Smooth muscle cell of the brain vasculature (primary cell): ENCODE measurements at regions not wholly inside any gene's neighbourhood (a gene's known extent, or its start where the extent isn't known, plus 50 kb on each side); places are given as distances from the start of the nearest gene placed in this dataset.

Source experiments
- DNase-seq: peaks from one replicate; pipeline ENCODE4 v3.0.0-alpha.2; 2012; ENCODE audit warnings: low read depth, low spot score

DNA sequence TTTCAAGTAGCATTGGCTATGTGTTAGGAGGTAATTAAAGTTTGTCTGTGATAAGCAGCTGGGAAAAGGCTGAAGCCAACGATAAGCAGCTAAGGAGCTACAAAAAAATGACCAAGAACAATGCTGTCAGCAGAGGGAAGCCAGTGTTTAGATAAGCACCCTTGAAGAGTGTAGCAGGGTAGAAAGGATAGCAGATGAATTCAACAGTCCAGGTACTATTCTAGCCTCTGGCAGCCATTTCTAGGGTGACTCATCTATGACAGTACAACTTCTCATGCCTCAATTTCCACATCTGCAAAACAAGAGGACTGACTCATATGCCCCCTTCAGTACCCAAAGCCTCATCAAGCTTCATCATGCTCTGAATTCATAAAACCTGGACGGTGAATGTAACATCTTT lies 617.6 kb upstream of the UBE2E2 start:
- no peak for DNase-seq

DNA sequence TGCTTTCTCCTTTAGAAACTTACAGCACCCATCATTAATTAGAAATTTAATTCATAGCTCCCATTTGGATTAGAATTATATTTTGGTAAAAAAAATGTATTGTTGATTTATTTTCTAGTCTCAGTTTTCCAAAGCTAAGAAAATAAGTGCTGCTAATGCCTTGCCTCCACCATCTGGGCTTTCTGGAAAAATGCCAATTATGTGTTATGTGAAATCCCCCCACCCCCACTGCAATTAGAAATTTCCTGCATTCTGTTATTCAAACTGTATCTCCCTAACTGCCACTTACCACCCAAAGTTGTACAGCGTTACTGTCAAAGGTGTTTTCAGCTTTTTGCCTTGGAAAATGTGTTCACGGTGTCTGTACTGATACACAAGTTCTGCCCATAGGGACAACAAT lies 617.2 kb upstream of the UBE2E2 start:
- no peak for DNase-seq

DNA sequence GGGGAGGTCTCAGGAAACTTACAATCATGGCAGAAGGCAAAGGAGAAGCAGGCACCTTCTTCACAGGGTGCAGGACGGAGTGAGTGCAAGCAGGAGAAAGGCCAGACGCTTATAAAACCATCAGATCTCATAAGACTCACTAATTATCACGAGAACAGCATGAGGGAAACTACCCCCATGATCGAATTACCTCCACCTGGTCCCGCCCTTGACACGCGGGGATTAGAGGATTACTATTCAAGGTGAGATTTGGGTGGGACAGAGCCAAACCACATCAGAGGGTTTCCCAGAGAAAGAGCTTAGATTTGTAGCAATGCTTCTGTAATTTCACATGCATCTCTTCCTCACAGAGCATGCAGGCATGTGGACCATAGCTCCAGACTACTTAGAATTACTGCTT lies 615.7 kb upstream of the UBE2E2 start:
- DNase-seq: no peak

DNA sequence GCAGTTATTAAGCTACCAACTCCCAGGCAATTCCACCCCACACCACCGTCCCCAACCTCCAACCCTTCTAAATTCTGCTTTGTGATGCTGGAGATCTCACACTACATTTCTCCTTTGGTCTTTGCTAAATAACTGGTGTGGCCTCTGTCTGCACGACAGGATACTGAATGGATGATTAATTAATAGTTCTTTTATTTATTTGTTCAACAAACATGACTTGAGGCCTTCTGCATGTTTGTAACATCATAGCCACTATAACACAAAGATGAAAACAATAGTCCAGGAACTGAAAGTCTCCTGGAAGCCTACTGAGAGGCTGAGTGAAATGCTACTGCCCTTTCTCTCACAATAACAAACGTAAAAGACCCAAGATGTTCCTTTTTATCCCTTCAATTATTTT lies 609.5 kb upstream of the UBE2E2 start:
- DNase-seq: no peak

DNA sequence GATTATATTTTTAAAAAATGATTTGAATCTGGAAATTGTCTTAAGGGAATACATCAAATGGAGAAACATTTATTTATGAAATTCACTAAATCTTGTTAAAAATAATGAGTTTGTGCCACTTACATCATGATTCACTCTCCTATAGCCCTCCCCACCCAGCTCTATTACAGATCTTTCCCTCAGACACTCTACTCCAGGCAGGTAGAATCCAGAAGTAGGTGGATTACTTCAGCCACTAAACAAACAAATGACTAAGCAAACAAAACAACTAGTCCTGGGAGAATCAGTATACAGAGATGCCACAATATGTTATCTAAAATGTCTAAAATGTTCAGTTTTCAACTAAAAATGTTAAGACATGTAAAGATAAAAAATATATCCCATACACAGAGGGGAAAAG lies 608.1 kb upstream of the UBE2E2 start:
- no peak for DNase-seq

DNA sequence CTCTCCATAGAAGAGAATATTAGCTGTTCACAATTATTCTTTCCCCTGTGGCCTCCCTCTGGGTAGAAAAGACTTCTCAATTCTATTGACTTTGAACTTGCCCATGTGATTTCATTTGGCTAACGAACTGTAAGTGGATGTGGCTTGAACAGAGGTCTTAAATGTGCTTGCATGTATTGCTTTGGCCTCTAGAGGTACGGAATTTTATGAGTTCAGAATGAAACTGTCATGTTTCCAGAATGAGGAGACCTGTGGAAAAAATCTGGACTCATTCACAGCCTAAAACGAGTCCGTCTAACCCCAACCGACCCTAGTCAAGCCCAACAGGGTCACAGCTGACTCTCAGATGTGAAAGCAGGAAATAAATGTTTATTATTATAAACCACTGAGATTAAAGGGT lies 596.7 kb upstream of the UBE2E2 start:
- DNase-seq: no peak

DNA sequence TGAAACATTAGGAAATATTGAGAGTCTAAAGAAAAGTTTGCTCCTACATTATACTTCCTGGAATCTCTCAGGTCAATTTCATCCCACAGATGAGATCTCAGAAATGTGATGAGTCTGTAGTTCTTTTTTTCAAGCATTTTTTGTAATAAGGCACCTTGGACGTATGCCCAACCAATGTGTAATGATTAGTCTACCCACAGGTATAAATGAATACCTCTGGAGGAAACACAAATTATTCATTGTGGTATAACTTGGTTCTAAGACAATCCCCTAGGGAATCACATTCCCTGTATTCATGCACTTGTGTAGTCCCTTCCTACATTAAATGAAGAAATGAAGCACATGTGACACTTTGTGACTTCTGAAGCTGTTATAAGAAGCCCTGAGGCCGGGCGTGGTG lies 596.2 kb upstream of the UBE2E2 start:
- no peak for DNase-seq

DNA sequence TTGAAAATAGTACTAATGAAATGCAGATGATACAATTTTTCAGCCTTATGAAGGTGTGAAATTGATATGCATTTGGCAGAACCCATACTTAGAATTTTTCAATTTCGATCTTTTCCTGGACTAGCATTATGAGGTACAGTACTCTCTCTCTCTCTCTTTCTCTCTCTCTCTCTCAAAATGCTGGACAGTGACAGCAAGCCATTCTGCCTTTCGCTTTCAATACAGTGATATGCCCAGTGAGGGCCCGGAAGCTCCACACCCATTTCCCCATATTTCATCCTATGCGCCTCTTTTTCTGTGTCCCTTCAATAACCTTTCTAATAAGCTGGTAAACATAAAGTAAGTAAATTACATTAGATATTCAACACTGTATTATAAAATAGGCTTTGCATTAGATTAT lies 595.0 kb upstream of the UBE2E2 start:
- DNase-seq: no peak

DNA sequence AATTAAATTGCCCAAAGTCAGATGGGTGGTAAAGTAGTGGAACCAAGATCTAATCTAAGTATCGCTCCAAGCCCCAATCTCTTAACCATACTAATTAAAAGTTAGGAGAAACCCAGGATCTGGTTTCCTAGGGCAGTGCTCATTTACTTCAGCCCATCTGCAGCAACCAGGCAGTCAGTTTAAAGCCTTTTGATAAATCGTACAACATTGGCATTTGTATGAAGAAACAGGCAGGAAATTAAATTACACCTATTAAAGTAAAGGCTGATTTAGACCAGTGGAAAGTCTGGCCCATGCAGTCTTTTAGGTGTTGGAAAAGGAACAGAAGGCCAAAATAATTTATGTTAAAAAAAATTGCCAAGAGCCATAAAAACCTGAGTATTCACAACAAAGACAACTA lies 594.4 kb upstream of the UBE2E2 start:
- DNase-seq: no peak

DNA sequence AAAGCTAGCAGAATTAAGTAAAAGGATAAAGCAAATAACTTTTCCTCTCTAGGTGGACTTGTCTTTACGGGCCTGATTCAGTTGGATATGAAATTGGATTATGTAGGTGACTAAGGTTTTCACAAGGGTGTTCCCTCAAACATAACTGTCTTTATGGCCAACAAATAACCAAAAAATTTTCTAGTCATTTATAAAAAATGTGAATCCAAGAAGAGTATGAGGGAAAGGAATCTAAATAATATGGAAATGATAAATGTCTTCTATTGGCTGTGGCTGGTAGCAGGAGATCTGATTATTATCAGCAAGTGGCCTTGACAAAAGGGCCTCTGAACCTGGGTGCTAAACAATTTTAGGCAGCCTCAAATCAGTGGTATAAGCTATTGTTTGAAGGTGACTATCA lies 594.0 kb upstream of the UBE2E2 start:
- no peak for DNase-seq

DNA sequence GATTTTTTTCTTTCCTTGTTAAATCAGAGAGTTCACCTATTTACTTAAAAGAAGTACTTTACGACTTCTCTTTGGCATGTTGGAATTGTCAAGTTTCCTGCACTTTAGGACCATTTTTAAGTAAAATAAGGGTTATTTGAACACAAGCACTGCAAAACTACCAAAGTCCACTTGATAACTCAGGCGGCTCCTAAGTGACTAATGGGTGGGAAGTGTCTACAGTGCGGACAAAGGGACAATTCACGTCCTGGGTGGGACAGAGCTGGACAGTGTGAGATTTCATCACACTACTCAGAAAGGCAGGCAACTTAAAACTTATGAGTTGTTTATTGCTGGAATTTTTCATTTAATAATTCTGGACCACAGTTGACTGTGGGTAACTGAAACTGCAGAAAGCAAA lies 590.2 kb upstream of the UBE2E2 start:
- no peak for DNase-seq

DNA sequence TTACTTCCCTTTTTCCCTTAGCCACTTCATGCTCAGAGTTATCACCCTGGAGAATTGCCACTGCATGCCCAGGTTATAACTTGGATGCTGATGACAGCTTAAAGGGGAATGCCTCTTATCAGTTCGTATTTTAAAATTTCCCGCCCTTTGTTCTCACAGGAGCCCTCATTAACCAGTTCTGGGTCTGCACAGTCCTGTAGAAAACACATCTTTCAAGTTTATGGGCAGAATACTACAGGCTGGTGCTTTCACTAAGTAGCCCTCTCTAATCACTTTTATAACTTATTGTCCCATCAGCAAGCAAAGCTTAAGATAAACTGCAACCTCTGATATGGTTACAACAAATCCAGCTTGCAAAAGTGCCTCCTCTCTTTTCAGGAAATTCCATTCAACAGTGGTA lies 587.3 kb upstream of the UBE2E2 start:
- DNase-seq: no peak

DNA sequence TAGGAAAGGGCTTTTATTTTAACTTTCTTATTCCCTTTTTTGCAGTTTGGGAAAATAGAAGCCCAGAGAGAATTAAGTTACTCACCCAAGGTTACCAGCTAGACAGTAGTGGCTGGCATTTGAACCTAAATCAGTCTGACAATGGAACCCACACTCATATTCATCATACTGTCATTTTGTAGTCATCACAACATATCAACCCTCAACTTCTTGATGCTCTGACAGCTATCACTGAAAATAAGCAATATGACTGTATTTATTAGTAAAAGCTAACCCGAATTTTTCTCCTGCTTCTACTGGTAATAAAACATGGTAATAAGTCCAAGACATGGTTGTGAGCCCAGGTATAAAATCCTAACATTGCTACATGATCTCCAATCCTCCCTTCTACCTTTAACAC lies 585.8 kb upstream of the UBE2E2 start:
- no peak for DNase-seq

DNA sequence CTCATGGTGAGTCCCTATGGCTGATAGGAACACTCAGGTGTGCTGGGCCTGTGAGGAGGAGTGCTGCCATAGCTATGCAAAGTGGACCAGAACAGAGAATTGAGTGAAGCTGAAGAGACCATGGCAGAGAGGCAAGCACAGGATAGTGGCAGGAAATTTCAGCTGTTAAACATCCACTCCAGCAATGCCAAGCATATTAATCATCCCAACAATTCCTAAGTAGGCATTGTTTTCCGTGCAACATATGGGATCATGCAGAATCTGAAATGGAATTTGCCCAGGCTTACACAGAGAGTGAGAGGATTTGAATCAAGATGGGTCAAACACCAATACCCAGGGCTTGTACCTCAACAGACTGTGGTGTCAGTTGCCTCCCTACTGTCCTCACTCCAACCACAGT lies 582.6 kb upstream of the UBE2E2 start:
- no peak for DNase-seq

DNA sequence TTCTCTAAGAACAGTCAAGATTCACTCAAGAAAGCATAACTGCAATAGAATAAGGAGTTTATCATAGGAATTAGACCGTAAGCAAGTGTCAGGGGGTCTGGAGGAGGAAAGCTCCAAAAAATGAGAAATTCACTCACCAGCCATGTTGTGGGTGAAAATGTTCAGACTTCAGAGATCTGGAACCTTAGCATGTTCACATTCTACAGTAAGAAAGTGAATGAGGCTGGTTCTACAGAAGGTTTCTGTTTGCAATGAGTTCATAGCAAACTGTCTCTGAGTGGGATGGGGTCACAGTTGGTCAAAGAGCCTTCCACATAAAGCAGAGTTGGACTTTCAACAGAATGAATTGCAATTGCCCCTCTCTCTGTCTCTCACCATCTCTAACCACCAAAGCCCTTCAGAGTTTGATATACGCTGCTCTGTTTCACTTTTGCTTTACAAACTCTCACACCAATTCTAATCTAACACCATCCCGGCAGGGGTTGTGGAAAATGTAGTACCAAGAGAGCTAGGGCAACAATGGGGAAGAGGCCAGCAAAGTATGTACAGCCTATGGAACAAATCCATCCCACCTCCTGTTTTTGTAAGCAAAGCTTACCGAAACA lies 581.8 kb upstream of the UBE2E2 start:
- no peak for DNase-seq

DNA sequence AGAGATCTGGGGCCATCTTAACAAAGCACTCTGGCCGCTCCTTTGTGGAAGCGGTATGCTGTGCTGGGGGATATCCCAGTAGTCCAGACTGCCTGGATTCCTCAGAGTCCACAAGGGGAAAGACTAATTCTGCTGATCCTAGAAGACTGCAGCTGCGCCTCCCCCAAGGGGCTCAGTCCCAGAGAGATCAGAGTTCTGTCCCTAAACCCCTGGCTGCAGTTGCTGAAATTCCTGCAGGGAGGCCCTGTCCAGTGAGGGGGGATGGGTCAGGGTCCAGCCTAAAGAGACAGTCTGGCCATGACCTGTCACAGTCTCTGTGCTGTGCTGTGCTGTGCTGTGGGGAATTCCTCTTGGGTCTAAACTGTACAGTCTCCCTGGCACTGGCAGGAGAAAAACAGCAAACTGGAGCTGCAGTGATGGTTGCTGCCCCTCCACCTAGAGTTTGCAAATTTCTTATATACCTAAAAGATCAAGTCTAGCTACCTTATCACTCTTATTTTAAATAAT lies 575.1 kb upstream of the UBE2E2 start:
- DNase-seq: no peak

DNA sequence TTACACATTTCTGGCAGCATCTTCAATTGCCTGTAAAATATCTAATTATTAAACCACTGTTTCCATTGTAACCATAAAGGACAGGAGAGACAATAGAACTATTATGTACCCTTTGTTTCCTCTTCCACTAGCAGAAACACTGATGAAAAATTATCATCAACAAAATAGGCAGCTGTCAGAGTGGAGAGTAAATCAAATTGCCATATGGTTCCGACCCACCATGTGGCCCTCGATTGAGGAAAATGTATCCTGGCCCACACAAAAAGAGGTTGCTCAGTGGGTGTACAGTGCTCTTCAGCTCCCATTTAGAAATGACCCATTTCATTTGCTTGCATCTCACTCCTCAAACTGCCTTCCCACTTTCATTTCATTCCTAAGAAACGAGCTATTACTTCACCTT lies 570.6 kb upstream of the UBE2E2 start:
- DNase-seq: no peak

DNA sequence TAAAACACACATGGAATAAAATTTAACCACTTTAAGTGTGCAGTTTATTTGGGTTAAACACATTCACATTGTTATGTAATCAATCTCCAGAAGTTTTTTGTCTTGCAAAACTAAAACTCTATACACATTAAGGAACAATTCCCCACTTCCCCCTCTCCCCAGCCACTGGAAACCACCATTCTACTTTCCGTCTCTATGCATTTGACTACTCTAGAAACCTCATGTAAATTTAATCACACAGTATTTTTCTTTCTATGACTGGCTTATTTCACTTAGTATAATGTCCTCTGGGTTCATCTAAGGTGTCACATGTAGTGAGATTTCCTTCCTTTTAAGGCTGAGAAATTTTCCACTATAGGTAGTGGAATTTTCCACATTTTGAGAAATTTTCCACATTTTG lies 568.7 kb upstream of the UBE2E2 start:
- DNase-seq: no peak

DNA sequence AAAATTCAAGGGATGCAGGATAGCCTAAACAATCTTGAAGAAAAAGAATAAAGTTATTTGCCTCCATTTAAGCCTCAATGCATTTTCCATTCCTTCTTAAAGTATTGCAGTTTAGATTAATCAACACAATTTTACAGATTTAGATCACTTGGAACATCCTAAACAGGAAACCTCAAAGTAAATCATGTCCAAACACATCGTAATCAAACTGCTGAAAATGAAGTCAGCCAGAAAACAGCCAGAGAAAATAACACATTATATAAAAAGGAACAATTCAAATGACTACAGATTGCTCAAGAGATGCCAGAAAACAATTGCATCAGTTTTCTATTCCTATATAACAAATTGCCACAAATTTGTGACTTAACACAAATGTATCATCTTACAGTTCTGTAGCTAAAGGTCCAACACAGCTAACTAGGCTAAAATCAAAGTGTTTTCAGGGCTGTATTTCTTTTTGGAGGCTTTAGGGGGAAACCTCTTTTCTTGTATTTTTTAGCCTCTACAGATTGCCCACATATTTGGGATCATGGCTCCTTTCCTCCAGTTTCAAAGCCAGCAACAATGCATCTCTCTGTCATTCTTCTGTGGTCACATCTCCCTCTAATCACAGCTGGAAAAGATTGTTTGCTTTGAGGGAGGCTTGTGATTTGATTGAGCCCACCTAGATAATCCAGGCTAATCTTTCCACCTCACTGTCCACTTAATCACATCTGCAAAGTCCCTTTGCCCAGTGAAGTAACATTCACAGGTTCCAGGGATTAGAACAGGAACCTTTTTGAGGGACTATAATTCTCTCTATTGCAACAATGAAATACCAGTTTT lies 543.3 kb upstream of the UBE2E2 start:
- DNase-seq: no peak

DNA sequence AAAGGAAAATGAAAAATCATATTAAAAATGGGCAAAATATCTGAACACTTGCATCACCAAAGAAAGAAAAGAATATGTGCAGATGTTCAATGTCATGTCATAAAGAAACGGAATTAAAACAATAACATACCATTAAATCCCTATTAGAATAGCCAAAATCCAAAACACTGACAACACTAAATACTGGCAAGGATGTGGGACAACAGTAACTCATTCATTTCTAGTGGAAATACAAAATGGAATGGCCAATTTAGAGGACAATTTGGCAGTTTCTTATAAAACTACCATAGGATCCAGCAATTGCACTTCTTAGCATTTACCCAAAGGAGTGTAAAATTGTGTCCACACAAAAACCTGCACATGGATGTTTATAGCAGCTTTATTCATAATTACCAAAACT lies 542.5 kb upstream of the UBE2E2 start:
- no peak for DNase-seq

DNA sequence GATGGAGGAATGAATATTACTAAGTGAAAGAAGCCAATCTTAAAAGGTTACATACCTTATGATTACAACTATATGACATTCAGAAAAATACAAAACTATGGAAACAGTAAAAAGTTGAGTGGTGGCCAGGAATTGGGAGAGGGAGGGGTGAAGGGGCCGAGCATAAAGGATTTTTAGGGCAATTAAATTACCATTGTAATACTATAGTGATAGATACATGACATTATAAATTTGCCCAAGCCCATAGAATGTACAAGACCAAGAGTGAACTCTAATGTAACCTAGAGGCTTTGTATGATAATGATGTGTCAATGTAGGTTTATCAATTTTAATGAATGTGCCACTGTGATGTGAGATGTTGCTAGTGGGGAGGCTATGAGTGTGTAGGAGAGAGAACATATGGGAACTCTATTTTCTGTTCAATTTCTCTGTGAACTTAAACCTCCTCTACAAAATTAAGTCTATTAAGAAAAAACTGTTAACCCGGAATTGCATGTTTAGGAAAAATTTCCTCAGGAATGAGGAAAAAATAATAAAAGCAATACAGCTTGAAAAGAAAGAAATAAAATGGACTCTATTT lies 541.9 kb upstream of the UBE2E2 start:
- DNase-seq: no peak

DNA sequence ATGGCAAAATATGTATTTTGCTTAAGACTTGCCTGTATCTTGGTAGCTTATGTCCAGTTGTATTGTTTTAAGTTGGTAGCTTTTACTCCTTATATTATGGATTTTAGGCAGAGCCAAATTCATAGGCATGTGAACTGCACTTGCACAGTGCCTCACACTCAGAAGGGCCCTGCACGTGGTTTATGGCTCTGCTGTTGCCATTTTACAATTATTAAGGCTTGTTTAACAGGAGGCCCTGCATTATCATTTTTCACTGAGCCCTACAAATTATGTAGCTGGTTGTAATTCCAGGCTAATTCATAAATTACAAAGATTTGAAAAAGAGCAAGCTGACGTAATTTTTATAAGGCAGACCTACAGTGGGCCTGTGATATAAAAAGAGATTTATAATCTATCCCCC lies 537.6 kb upstream of the UBE2E2 start:
- no peak for DNase-seq

DNA sequence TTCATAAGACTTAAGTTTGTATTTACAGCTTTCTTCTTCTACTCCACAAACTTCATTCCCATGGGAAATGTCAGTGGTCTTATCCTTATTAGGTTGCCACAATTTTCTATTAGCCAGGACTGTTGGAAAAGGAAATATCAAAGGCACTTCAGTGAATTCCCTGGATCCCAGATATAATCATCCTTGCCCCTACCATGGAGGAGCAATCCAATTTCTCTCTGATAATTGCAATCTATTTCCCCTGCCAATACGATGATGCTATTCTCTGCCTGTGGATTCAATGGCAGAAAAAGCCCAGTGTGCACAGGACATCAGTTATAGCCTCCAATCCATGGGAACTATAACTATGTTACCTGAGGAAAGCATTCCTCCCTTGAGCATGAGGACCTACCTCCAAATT lies 536.4 kb upstream of the UBE2E2 start:
- DNase-seq: no peak
